GM18873 (cell line): ENCODE measurements at regions not wholly inside any gene's neighbourhood (a gene's known extent, or its start where the extent isn't known, plus 50 kb on each side); places are given as distances from the start of the nearest gene placed in this dataset.
"Not testable (repeated sequence)": the region's sequence is repeated elsewhere in the genome, so short reads cannot be mapped to it uniquely, and the experiment has no call there.

Experiments
- ATAC-seq: cut with Tn5 transposase; IDR thresholded peaks from one replicate; pipeline ENCODE4 v1.9.1; 2021; ENCODE audit warnings: mild to moderate bottlenecking, moderate library complexity, moderate number of reproducible peaks; ENCODE audit not compliant: unreplicated experiment, low FRiP score

DNA sequence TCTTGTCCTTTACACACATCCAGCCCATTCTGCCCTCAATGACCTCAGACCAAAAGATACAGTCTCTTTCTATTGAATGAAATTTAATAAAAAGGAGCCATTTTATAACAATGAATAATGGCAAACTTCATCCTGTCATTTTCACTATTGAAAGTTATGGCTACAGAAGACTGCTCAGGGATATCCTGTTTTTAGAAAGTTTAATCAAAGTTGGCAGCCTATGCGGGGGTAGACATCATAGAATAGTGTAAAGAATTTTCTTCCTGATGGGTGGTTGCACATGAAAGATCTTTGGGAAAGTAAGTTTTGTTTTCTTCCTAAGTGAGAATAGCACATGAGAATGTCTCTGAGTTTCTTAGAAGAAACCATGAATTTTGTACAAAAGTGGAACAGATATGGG, 670.4 kb upstream of the CDH6 start:
- no peak for ATAC-seq

DNA sequence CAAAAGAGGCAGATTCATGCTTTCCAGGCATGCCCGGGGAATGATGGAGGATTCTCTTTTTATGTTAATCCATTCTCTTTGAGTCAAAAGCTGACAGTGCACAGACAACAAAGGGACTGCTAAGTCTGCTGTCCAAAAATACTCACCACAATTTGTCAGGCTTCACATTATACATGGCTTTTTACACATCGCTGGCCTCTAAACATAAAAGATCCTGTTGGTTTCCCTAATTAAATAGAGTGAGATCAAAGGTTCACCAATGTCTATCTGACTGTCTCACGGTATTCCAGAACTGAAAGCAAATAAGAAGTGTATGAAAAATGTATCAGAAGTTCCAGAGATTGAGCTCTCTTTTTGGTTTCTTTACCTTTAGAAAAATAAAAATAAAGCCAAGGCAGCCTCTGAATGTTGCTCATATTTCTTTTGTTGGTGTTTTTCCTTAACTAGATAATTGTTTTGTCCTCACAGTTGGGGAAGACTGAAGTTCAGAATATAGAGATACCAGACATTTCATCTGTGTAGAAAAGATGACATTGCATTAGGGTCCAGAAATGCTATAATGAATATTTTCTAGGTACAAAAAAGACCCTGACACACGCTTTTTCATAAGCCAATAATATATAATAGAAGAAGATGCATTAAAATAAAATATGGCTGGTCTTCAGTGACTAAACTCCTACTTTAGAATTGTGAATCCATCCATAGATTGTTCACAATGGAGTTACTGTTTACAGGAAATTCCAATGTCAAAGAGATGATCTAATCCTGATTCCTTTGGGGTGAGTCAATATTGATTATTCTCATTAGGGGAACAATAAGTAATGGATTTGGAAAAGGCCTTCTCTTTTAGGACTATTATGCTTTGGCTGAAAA, 688.2 kb upstream of the CDH6 start:
- ATAC-seq = no peak

GRCh38 chr5:30502277-30502676, 691.2 kb upstream of the CDH6 start:
- ATAC-seq = no peak

- ATAC-seq = no peak
Measured at GRCh38 chr5:30501065-30501464, 692.4 kb upstream of the CDH6 start.

DNA sequence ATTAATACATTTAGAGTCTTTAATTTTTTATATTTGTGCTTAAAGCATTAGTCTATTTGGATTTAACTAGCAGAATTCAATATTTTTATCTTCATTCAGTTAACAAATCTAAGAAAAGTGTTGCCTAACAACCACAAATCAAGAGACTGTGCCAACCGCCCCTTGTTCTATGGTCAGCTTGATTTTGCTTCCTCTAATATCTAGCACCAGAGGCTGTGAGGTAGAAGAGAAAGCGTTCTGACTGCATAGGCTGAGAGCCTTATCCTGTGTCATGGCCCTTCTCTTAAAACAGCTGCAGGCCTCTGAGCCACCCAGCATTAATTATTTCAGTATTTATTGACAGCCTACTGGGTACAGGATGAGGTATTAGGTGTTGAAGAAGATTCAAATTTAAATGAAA, 693.0 kb upstream of the CDH6 start:
- no peak for ATAC-seq

DNA sequence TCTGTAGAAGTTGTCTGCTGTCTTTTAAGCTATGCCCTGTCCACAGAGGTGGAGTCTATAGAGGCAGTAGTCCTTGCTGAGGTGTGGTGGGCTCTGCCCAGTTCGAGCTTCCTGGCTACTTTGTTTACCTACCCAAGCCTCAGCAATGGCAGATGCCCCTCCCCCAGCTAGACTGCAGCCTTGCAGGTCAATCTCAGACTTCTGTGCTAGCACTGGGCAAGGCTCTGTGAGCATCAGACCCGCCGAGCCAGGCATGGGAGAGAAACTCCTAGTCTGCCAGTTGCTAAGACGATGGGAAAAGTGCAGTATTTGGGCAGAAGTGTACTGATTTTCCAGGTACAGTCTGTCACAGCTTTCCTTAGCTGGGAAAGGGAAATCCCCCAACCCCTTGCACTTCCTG, 694.1 kb upstream of the CDH6 start:
- ATAC-seq = no peak

DNA sequence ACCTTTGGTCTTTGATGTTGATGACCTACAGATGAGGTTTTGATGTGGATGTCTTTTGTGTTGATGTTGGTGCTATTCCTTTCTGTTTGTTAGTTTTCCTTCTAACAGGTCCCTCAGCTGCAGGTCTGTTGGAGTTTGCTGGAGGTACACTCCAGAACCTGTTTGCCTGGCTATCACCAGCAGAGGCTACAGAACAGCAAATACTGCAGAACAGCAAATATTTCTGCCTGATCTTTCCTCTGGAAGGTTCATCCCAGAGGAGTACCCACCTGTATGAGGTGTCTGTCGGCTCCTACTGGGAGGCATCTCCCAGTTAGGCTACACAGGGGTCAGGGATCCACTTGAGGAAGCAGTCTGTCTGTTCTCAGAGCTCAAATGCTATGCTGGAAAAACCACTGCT, 694.5 kb upstream of the CDH6 start:
- ATAC-seq = no peak

DNA sequence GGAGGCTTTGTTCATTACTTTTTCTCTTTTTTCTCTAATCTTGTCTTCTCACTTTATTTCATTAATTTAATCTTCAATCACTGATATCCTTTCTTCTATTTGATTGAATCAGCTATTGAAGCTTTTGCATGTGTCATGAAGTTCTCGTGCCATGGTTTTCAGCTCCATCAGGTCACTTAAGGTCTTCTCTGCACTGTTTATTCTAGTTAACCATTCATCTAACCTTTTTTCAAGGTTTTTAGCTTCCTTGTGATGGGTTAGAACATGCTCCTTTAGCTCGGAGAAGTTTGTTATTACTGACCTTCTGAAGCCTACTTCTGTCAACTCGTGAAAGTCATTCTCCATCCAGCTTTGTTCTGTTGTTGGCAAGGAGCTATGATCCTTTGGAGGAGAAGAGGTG, 695.0 kb upstream of the CDH6 start:
- not testable (repeated sequence) for ATAC-seq

DNA sequence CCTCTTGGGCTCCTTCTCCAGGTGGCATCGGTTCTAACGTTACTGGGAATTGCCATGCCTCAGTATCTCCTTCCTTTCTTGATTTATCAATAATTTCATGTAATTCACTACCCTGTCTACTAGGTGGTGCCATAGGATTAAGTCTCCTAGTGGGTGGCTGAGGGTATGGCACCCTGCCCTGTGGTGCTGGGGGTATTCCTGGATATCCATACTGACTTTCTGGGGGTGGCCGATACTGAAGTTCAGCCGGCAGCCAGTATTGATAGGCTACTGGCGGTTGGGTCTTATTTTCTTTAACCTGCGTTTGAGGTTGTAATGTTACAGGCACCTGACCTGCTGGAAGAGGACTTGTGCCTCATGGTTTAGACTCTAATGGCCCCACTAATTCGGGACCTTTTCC, 699.4 kb upstream of the CDH6 start:
- ATAC-seq = not testable (repeated sequence)

GRCh38 chr5:30479104-30479503, 714.4 kb upstream of the CDH6 start:
- ATAC-seq = no peak

GRCh38 chr5:30475429-30475828, 718.1 kb upstream of the CDH6 start:
- ATAC-seq = no peak

DNA sequence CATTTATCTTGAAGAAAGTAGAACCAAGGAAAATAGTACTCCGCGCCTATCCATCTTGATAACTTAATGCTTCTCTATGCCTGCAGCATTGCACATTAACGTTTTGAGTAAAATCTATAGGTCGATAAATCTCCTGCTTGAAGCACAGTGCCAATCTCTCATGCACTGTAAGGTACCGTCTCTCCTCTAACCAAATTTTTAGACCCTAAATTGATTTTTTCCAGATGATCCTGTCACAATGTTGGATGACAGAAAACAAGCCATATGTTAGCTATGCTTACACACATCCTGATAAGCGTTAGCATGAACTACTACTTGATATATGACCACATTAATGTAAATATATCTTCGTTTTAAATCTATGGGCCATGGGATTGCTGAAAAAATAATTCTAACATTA, 723.8 kb upstream of the CDH6 start:
- no peak for ATAC-seq

GRCh38 chr5:30458681-30459080, 734.8 kb upstream of the CDH6 start:
- ATAC-seq = no peak

GRCh38 chr5:30455484-30455883, 738.0 kb upstream of the CDH6 start:
- not testable (repeated sequence) for ATAC-seq

- ATAC-seq = no peak
Measured at GRCh38 chr5:30453168-30453567, 740.3 kb upstream of the CDH6 start.

- ATAC-seq = no peak
Measured at GRCh38 chr5:30450153-30450552, 743.3 kb upstream of the CDH6 start.

GRCh38 chr5:30447431-30447830, 746.1 kb upstream of the CDH6 start:
- no peak for ATAC-seq

GRCh38 chr5:30446456-30446855, 747.0 kb upstream of the CDH6 start:
- no peak for ATAC-seq

GRCh38 chr5:30438785-30439184, 754.7 kb upstream of the CDH6 start:
- ATAC-seq = no peak

DNA sequence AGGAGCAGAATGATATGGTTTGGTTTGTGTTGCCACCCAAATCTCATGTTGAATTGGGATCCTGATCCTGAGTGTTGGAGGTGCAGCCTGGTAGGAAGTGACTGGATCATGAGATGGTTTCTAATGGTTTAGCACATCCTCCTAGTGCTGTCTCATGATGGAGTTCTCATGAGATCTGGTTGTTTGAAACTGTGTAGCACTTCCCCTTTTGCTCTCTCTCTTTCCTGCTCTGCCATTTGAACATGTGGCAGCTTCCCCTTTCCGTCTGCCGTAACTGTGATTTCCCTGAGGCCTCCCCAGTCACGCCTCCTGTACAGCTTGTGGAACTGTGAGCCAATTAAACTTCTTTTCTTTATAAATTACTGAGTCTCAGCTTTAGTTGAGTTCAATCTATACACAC, 756.8 kb upstream of the CDH6 start:
- ATAC-seq = no peak

DNA sequence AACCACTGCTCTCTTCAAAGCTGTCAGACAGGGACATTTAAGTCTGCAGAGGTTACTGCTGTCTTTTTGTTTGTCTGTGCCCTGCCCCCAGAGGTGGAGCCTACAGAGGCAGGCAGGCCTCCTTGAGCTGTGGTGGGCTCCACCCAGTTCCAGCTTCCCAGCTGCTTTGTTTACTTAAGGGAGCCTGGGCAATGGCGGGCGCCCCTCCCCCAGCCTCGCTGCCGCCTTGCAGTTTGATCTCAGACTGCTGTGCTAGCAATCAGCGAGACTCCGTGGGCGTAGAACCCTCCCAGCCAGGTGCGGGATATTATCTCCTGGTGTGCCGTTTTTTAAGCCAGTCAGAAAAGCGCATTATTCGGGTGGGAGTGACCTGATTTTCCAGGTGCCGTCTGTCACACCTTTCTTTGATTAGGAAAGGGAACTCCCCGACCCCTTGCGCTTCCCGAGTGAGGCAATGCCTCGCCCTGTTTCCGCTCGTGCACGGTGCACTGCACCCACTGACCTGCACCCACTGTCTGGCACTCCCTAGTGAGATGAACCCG, 764.5 kb upstream of the CDH6 start:
- not testable (repeated sequence) for ATAC-seq

DNA sequence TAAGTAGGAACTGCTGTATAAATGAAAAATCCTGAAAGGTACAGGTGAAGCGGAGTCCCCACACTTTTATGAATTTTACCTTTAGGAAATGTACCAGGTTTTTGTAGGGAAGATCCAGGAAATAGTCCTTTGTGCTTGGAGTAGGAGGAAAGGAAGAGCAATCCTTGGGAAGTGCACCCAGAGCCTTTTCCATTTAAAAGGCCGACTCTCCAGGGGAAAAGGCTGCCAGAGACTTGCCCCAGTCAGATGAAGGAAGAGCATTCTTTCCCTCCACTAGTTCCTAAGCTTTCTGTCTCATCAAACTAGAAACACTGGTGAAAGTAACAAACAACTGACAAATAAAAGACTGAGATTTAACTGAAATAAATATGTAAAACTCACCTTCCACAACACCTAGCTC, 779.4 kb upstream of the CDH6 start:
- no peak for ATAC-seq
